ENCODE measurements at regions not wholly inside any gene's neighbourhood (a gene's known extent, or its start where the extent isn't known, plus 50 kb on each side); places are given as distances from the start of the nearest gene placed in this dataset.

GRCh38 chr2:6773694-6774044 lies 92.0 kb downstream of the CMPK2 start:
- TF ChIP-seq TCF7 (IDR thresholded peaks at IDR 0.05; ENCODE audit: low read depth) (no peak), ATRX (CRISPR knock-in tag; IDR thresholded peaks at IDR 0.05; ENCODE audit: borderline replicate concordance) (no peak), KAT2B (IDR thresholded peaks at IDR 0.05; ENCODE audit: borderline replicate concordance, low read depth, low read length) (no peak), ZNF430 (CRISPR knock-in tag; IDR thresholded peaks at IDR 0.05) (no peak), ZNF704 (CRISPR knock-in tag; IDR thresholded peaks at IDR 0.05; ENCODE audit: borderline replicate concordance) (no peak), ZNF614 (CRISPR knock-in tag; IDR thresholded peaks at IDR 0.05; ENCODE audit: borderline replicate concordance) (no peak), PHF20 (CRISPR knock-in tag; IDR thresholded peaks at IDR 0.05) (no peak), ZNF20 (CRISPR knock-in tag; IDR thresholded peaks at IDR 0.05) (no peak), BCL3 (CRISPR knock-in tag; IDR thresholded peaks at IDR 0.05) (no peak)
- Histone ChIP-seq H3K27ac (ENCODE audit: extremely low read length, insufficient read depth, low read length) (no peak overlapping the region), H3K9ac (ENCODE audit: insufficient read depth, low read depth, low read length) (no peak overlapping the region), H3K79me2 (ENCODE audit: insufficient read depth, low read length) (no peaks in the 10 kb centered on the region), H3K9me3 (ENCODE audit: low read length) (no peaks in the 10 kb centered on the region), H3K4me2 (ENCODE audit: low read depth, low read length) (no peak overlapping the region), H3K27me3 (ENCODE audit: control insufficient read depth in 1 of 2, insufficient read depth in 2 of 2, low read length in 2 of 2) (peaks cover 0 to 46% of the 10 kb centered on the region in 2 experiments; a peak in 4 of 5 replicates), H3K4me1 (ENCODE audit: insufficient read depth, low read length) (no peaks in the 10 kb centered on the region), H3K4me3 (replicated peaks in 1 of 3; ENCODE audit: insufficient read depth in 1 of 3, low read depth in 2 of 3, low read length in 3 of 3) (no peak overlapping the region), H4K20me1 (ENCODE audit: insufficient read depth, low read length) (peaks cover 3% of the 10 kb centered on the region; the same call in 1 of the 2 replicates), H2AFZ (ENCODE audit: low read length) (no peak overlapping the region), H3K36me3 (replicated peaks in 1 of 2; ENCODE audit: control insufficient read depth in 1 of 2, insufficient read depth in 2 of 2, low read length in 2 of 2) (no peaks in the 10 kb centered on the region)
- no TSS peak for BruUV-seq (replicated peaks)
- in situ Hi-C loops (cut with HindIII; ENCODE audit: extremely low pct_ligation_motif_present, low pct_unique_long_range_greater_than_20kb) (loop anchor here (5.0 kb wide), 1 partner anchor 421 kb away; no protein-coding TSS in a partner anchor), intact Hi-C loops (cut with micrococcal nuclease; ENCODE audit: unreplicated experiment) (no loop called here)
- ChIA-PET CTCF (ENCODE audit: low intra/inter-chr PET ratio, low total read pairs) (interaction anchor here (0.7 to 2.1 kb wide), 2 partner anchors 419 to 421 kb away, joined by 3 to 17 read pairs; no protein-coding TSS in a partner anchor), POLR2A (no interaction called here)
- WGBS (ENCODE audit: low lambda C conversion rate), result 18% methylated on average over 7 of the region's 7 CpGs
- DNase-seq (ENCODE audit: low spot score) (no peak), FAIRE-seq (no peak), ATAC-seq (no peak)

Measured in HepG2 (cell line).